Peyer's patch (tissue), 4 donors: ENCODE measurements at regions not wholly inside any gene's neighbourhood (a gene's known extent, or its start where the extent isn't known, plus 50 kb on each side); places are given as distances from the start of the nearest gene placed in this dataset.

Experiments used
- POLR2A ChIP-seq, 2 donors: fragments of 450-650 bp; IDR thresholded peaks; one replicate each; pipeline ENCODE4 v1.5.1; 2017; ENCODE audit warnings: antibody characterized with exemption in 2 of 2, mild to moderate bottlenecking in 2 of 2, moderate library complexity in 2 of 2
- TF ChIP-seq, protein P1 (sequence below), 6 experiments: fragments of 450-650 bp in 4 of 6; fragments of 200-600 bp in 2 of 6; sonication (generic) in 1 of 6; IDR thresholded peaks; one replicate each; pipeline ENCODE4 v1.5.1; 2017 to 2019; ENCODE audit warnings: antibody characterized with exemption in 6 of 6, mild to moderate bottlenecking in 3 of 6, moderate library complexity in 1 of 6

DNA sequence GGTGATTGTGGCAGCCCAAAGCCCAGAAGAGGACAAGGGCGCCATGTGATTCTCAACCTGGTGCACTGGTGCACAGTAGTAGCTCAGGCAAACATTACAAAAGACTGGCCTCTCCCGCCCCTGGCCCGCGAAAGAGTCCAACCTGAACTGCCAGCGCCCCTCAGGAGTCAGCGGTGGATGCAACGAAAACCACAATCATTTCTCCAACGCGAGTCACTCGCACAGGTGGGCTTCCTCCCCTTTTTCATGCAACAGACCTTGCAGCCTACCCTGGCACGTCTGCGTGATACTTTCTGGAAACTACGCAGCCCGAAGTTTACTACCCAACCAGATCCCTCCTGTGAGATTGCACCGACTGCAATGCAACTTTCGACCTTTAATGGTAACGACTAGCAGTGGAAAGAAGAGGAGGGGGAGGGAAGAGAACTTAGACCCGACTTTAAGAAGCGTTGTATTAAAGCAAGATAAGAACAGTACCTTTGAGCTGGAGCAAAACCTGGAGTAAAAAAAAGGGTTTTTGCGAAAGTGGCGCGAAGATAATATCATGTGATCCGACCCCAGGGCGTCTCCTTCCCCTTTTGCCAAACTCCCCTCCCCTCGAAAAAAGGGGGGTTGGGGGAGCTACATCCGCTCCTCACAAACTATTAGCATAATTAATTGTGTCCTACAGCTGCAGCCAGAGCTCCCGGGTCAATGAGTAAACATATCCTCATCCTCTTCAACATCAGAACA is 63.3 kb upstream of the CCDC160 start:
- TF ChIP-seq, protein P1, sequence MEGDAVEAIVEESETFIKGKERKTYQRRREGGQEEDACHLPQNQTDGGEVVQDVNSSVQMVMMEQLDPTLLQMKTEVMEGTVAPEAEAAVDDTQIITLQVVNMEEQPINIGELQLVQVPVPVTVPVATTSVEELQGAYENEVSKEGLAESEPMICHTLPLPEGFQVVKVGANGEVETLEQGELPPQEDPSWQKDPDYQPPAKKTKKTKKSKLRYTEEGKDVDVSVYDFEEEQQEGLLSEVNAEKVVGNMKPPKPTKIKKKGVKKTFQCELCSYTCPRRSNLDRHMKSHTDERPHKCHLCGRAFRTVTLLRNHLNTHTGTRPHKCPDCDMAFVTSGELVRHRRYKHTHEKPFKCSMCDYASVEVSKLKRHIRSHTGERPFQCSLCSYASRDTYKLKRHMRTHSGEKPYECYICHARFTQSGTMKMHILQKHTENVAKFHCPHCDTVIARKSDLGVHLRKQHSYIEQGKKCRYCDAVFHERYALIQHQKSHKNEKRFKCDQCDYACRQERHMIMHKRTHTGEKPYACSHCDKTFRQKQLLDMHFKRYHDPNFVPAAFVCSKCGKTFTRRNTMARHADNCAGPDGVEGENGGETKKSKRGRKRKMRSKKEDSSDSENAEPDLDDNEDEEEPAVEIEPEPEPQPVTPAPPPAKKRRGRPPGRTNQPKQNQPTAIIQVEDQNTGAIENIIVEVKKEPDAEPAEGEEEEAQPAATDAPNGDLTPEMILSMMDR (IDR thresholded peaks at IDR 0.05): no peak
- no peak for TF ChIP-seq POLR2A (IDR thresholded peaks at IDR 0.05)
